ENCODE measurements at regions not wholly inside any gene's neighbourhood (a gene's known extent, or its start where the extent isn't known, plus 50 kb on each side); places are given as distances from the start of the nearest gene placed in this dataset.

- no peak for DNase-seq (ENCODE audit: low spot score)
Measured at GRCh38 chr13:74043237-74043636, 91.0 kb downstream of the KLF12 start.

- peak; percentile 70 for DNase-seq (ENCODE audit: low spot score)
Measured at GRCh38 chr13:74040200-74040599, 94.0 kb downstream of the KLF12 start.

- no peak for DNase-seq (ENCODE audit: low spot score)
Measured at GRCh38 chr13:74039667-74040066, 94.5 kb downstream of the KLF12 start.

- DNase-seq (ENCODE audit: low spot score): no peak
Measured at GRCh38 chr13:74039154-74039553, 95.0 kb downstream of the KLF12 start.

GRCh38 chr13:74037762-74038161 is 96.4 kb downstream of the KLF12 start:
- DNase-seq (ENCODE audit: low spot score): no peak

- DNase-seq (ENCODE audit: low spot score): no peak
Measured at GRCh38 chr13:74036373-74036772, 97.8 kb downstream of the KLF12 start.

GRCh38 chr13:74035896-74036295 is 98.3 kb downstream of the KLF12 start:
- DNase-seq (ENCODE audit: low spot score): no peak

- DNase-seq (ENCODE audit: low spot score): no peak
Measured at GRCh38 chr13:74032325-74032724, 101.9 kb downstream of the KLF12 start.

GRCh38 chr13:74027161-74027779 is 106.9 kb downstream of the KLF12 start:
- no peak for DNase-seq (ENCODE audit: low spot score)

GRCh38 chr13:74026753-74027152 is 107.5 kb downstream of the KLF12 start:
- no peak for DNase-seq (ENCODE audit: low spot score)

- DNase-seq (ENCODE audit: low spot score): no peak
Measured at GRCh38 chr13:74025369-74025768, 108.8 kb downstream of the KLF12 start.

- no peak for DNase-seq (ENCODE audit: low spot score)
Measured at GRCh38 chr13:74024856-74025255, 109.3 kb downstream of the KLF12 start.

GRCh38 chr13:74024314-74024713 is 109.9 kb downstream of the KLF12 start:
- DNase-seq (ENCODE audit: low spot score): no peak

GRCh38 chr13:74023484-74023883 is 110.7 kb downstream of the KLF12 start:
- DNase-seq (ENCODE audit: low spot score): no peak

- DNase-seq (ENCODE audit: low spot score): no peak
Measured at GRCh38 chr13:74021505-74021904, 112.7 kb downstream of the KLF12 start.

- no peak for DNase-seq (ENCODE audit: low spot score)
Measured at GRCh38 chr13:74018062-74018431, 116.2 kb downstream of the KLF12 start.

- no peak for DNase-seq (ENCODE audit: low spot score)
Measured at GRCh38 chr13:74017301-74018061, 116.7 kb downstream of the KLF12 start.

GRCh38 chr13:74015137-74015536 is 119.1 kb downstream of the KLF12 start:
- peak; percentile 5 for DNase-seq (ENCODE audit: low spot score)

GRCh38 chr13:74009100-74009668 is 125.0 kb downstream of the KLF12 start:
- DNase-seq (ENCODE audit: low spot score): no peak

GRCh38 chr13:74006666-74007065 is 127.5 kb downstream of the KLF12 start:
- DNase-seq (ENCODE audit: low spot score): no peak

GRCh38 chr13:74005320-74006157 is 128.7 kb downstream of the KLF12 start:
- DNase-seq (ENCODE audit: low spot score): no peak

- no peak for DNase-seq (ENCODE audit: low spot score)
Measured at GRCh38 chr13:74004109-74004508, 130.1 kb downstream of the KLF12 start.

- no peak for DNase-seq (ENCODE audit: low spot score)
Measured at GRCh38 chr13:74003374-74003773, 130.8 kb downstream of the KLF12 start.

Data from SW480 (cell line).